NB4 (cell line): ENCODE measurements at regions not wholly inside any gene's neighbourhood (a gene's known extent, or its start where the extent isn't known, plus 50 kb on each side); places are given as distances from the start of the nearest gene placed in this dataset.

Experiments
- MYC ChIP-seq: IDR thresholded peaks from 2 replicates; pipeline ENCODE4 v1.6.1; 2011; ENCODE audit warnings: low read depth, low read length
- POLR2A ChIP-seq: IDR thresholded peaks from 2 replicates; pipeline ENCODE4 v1.6.1; 2011; ENCODE audit warnings: mild to moderate bottlenecking; ENCODE audit not compliant: insufficient read length; ENCODE audit errors: extremely low read depth
- TF ChIP-seq, protein P1 (sequence below): IDR thresholded peaks from one replicate; pipeline ENCODE4 v1.5.1; 2012; ENCODE audit warnings: low read depth, low read length
- TF ChIP-seq, protein P2 (sequence below): IDR thresholded peaks from 2 replicates; pipeline ENCODE4 v1.6.1; 2011; ENCODE audit warnings: low read depth, low read length

DNA sequence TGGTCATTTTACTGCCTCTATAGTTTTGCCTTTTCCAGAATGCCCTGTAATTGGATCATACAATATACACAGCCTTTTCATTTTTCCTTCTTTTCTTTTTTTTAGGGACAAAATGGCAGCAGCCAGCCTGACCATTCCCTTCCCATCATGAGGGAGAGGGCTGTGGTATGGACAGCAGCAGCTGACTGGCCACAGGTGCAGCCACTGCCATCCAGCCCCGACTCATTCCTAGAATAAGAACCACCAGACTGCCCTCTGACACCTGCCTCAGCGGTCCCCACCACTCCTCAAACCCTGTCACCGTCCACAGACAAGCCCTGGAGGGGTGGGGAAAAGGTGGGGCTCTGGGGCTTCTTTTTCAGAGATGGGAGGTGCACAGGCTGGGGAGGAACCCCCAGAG is 92.8 kb downstream of the EPDR1 start:
- TF ChIP-seq, protein P1, sequence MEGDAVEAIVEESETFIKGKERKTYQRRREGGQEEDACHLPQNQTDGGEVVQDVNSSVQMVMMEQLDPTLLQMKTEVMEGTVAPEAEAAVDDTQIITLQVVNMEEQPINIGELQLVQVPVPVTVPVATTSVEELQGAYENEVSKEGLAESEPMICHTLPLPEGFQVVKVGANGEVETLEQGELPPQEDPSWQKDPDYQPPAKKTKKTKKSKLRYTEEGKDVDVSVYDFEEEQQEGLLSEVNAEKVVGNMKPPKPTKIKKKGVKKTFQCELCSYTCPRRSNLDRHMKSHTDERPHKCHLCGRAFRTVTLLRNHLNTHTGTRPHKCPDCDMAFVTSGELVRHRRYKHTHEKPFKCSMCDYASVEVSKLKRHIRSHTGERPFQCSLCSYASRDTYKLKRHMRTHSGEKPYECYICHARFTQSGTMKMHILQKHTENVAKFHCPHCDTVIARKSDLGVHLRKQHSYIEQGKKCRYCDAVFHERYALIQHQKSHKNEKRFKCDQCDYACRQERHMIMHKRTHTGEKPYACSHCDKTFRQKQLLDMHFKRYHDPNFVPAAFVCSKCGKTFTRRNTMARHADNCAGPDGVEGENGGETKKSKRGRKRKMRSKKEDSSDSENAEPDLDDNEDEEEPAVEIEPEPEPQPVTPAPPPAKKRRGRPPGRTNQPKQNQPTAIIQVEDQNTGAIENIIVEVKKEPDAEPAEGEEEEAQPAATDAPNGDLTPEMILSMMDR, result no peak
- TF ChIP-seq, protein P2, sequence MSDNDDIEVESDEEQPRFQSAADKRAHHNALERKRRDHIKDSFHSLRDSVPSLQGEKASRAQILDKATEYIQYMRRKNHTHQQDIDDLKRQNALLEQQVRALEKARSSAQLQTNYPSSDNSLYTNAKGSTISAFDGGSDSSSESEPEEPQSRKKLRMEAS, result no peak
- TF ChIP-seq POLR2A, result no peak
- TF ChIP-seq MYC, result no peak
